Coronary artery (tissue), 2 donors: ENCODE measurements at regions not wholly inside any gene's neighbourhood (a gene's known extent, or its start where the extent isn't known, plus 50 kb on each side); places are given as distances from the start of the nearest gene placed in this dataset.
"Not testable (repeated sequence)": the region's sequence is repeated elsewhere in the genome, so short reads cannot be mapped to it uniquely, and the experiment has no call there.

Experiments
- DNase-seq: peaks from one replicate; pipeline ENCODE4 v3.0.0-alpha.2; 2017; ENCODE audit warnings: low spot score
- H3K27ac ChIP-seq, 2 donors: fragments of 200-600 bp; sonication (generic); one replicate each; pipeline ENCODE4 v1.5.1; 2016 to 2019
- H3K4me3 ChIP-seq: fragments of 200-600 bp; sonication (generic); 2 replicates; pipeline ENCODE4 v1.5.1; 2016; ENCODE audit warnings: mild to moderate bottlenecking, moderate library complexity
- TF ChIP-seq, protein P1 (sequence below): fragments of 200-600 bp; sonication (generic); IDR thresholded peaks from one replicate; pipeline ENCODE4 v1.5.1; 2019; ENCODE audit warnings: antibody characterized with exemption

DNA sequence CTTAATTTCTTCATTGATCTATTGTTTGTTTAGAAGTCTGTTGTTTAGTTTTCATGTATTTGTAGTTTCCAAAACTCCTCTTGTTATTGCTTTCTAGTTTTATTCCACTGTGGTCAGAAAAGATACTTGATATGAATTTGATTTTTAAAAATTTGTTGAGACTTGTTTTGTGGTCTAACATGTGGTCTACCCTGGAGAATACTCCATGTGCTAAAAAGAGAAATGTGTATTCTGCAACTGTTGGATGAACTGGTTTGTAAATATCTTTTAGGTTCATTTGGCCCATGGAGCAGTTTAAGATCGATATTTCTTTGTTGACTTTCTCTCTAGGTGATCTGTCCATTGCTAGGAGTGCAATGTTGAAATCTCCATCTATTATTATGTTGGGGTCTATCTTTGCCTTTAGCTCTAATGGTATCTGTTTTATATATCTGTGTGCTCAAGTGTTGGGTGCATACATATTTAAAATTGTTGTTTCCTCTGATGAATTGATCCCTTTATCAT lies 150.6 kb upstream of the ATP10B start:
- H3K4me3 ChIP-seq, result no peak overlapping the region
- no peak overlapping the region for H3K27ac ChIP-seq
- TF ChIP-seq, protein P1, sequence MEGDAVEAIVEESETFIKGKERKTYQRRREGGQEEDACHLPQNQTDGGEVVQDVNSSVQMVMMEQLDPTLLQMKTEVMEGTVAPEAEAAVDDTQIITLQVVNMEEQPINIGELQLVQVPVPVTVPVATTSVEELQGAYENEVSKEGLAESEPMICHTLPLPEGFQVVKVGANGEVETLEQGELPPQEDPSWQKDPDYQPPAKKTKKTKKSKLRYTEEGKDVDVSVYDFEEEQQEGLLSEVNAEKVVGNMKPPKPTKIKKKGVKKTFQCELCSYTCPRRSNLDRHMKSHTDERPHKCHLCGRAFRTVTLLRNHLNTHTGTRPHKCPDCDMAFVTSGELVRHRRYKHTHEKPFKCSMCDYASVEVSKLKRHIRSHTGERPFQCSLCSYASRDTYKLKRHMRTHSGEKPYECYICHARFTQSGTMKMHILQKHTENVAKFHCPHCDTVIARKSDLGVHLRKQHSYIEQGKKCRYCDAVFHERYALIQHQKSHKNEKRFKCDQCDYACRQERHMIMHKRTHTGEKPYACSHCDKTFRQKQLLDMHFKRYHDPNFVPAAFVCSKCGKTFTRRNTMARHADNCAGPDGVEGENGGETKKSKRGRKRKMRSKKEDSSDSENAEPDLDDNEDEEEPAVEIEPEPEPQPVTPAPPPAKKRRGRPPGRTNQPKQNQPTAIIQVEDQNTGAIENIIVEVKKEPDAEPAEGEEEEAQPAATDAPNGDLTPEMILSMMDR, result no peak
- no peak for DNase-seq

DNA sequence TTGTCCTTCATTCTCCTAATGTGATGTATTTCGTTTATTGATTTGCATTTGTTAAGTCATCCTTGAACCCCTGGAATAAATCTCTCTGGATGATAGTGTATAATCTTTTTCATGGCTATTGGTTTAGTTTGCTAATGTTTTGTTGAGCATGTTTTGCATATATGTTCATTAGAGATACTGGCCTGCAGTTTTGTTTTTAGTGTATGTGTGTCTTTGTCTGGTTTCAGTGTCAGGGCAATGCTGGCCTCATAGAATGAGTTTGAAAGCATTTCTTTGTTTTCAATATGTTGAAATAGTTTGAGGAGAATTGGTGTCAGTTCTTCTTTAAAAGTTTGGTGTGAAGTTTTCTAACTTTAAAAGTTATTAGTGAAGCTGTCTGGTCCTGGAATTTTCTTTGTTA lies 149.6 kb upstream of the ATP10B start:
- TF ChIP-seq, protein P1, result no peak
- no peak overlapping the region for H3K27ac ChIP-seq
- no peak for DNase-seq
- H3K4me3 ChIP-seq, result no peak overlapping the region

DNA sequence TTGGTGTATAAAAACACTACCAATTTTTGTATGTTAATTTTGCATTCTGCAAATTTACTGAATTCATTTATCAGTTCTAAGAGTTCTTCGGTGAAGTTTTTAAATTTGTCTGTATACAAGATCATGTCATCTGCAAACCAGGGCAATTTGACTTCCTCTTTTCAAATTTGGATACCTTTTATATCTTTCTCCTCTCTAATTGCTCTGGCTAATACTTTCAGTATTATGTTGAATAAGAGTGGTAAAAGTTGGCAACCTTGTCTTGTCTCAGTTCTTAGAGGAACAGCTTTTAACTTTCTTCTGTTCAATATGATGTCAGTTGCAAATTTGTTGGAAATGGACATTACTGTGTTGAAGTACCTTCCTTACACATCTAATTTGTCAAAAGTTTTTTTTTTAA lies 149.1 kb upstream of the ATP10B start:
- not testable (repeated sequence) for DNase-seq, H3K27ac ChIP-seq, H3K4me3 ChIP-seq

DNA sequence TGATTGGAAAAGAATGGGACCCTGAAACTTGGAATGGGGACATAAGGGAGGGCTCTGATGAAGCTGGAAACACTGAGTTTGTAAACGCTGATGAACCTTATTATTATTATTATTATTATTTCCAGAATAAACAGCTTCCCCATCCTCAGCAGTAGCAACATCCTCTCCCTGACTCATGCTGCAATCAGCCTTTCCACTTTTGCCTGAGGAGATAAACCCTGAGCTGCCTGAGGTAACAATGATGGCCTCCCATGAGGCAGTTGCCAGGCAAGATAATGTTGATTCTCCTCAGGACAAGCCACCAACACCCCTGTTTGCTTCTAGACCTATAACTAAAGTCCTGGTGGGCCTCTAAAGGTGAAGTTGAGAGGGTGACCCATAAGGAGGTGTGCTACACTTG lies 139.2 kb upstream of the ATP10B start:
- no peak for DNase-seq
- TF ChIP-seq, protein P1, result no peak
- Histone ChIP-seq H3K27ac (no peak overlapping the region), H3K4me3 (no peak overlapping the region)

DNA sequence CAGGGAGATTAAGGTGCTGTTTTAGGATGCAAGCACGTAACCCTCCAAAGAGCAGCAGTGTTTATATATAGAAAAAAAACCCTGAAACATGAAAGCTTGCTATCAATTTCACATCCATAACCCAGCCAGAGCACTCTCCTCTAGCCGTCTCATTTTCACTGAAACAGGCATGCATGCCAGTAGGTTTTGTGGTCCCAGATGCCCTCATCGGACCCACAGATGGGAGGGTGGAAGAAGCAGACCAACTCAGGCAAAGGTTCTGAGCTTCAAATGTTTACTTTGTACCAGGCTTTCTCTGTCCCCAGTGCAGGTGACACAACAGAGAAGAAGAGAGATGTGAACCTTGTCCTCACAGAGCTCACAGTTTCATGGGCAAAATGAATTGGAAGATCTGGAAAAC lies 127.4 kb upstream of the ATP10B start:
- TF ChIP-seq, protein P1, result no peak
- no peak for DNase-seq
- Histone ChIP-seq H3K27ac (no peak overlapping the region), H3K4me3 (no peak overlapping the region)

DNA sequence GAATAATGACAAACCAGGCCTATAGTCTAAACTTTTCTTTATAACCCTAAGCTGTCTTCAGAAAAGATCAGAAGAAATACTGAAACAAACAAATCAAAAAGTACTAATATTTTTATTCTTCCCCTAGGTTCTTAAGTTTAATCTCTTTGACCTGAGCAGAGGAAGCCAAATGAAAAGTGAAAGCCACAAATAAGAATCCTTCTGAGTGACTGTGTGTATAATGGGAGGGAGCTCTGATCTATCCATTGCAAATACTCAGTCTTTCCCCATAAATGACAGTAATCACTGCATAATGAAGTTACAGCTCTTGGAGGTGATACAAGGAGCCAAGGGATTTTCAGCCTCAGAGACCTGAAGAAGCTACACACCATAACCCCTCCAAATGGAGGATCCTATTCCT lies 126.9 kb upstream of the ATP10B start:
- TF ChIP-seq, protein P1, result no peak
- Histone ChIP-seq H3K4me3 (no peak overlapping the region), H3K27ac (no peak overlapping the region)
- DNase-seq, result no peak

DNA sequence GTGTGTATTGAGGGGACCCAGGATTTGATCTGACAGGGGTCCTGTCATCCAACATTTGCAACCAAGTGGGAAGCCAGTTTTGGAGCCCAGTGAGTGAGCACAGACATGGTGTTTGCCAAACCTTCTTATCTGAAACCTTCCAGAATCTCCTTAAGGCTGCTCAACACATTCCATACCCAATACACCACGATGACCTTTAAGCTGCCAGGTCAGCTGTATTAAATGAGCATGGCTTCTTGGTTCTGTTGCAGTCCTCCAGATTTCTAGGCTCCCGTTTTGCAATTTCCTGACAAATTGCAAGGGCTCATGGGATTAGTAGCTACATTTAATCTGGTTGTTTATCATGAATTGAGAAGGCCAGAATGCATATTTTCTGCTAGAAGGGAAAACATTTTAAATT lies 124.2 kb upstream of the ATP10B start:
- no peak overlapping the region for H3K4me3 ChIP-seq
- DNase-seq, result no peak
- TF ChIP-seq, protein P1, result no peak
- H3K27ac ChIP-seq, result no peak overlapping the region
